B cell (primary cell): ENCODE measurements at regions not wholly inside any gene's neighbourhood (a gene's known extent, or its start where the extent isn't known, plus 50 kb on each side); places are given as distances from the start of the nearest gene placed in this dataset.

Source experiments
- ATAC-seq: fragments of 200-7000 bp; cut with Tn5 transposase; one replicate; pipeline ENCODE4 v1.10.0; 2021; ENCODE audit warnings: low read depth, mild to moderate bottlenecking, moderate number of reproducible peaks, moderate library complexity
- CTCF ChIA-PET: fragments of 350-600 bp; sonication (Branson Sonifier 250); formaldehyde crosslinking; loops from one replicate; lab custom pipeline; 2021; ENCODE audit warnings: antibody characterized with exemption, inconsistent platforms; lab: Charles Lee
- POLR2A ChIA-PET: fragments of 350-600 bp; sonication (Branson Sonifier 250); formaldehyde crosslinking; loops from one replicate; lab custom pipeline; 2021; ENCODE audit warnings: antibody characterized with exemption; lab: Charles Lee
- DNase-seq: peaks from one replicate; pipeline ENCODE4 v3.0.0; 2013
- H2AFZ ChIP-seq: 2 replicates; pipeline ENCODE4 v1.6.1; 2012; ENCODE audit warnings: mild to moderate bottlenecking, low read depth, low read length; ENCODE audit not compliant: insufficient read depth, poor library complexity, severe bottlenecking
- H3K27ac ChIP-seq, 2 donors: 1 replicate in 1 of 2; 2 replicates in 1 of 2; pipeline ENCODE4 v1.5.1; 2012 to 2013; ENCODE audit warnings: low read length in 2 of 2, mild to moderate bottlenecking in 2 of 2, moderate library complexity in 1 of 2
- H3K27me3 ChIP-seq, 4 experiments: fragments of 200-600 bp in 1 of 4; sonication (generic) in 1 of 4; replicated peaks in 1 of 4; 1 replicate in 2 of 4; 2 replicates in 2 of 4; pipeline versions ENCODE4 v1.6.1 to v1.7.0; 2013 to 2016; ENCODE audit warnings: low read length in 3 of 4, mild to moderate bottlenecking in 2 of 4, mixed read lengths in 1 of 4, moderate library complexity in 1 of 4; ENCODE audit not compliant: insufficient read depth in 4 of 4, control insufficient read depth in 3 of 4; ENCODE audit errors: control extremely low read depth in 1 of 4
- H3K36me3 ChIP-seq, 2 experiments: replicated peaks in 1 of 2; 1 replicate in 1 of 2; 2 replicates in 1 of 2; pipeline versions ENCODE4 v1.6.1 to v1.7.1; 2013; ENCODE audit warnings: low read length in 1 of 2; ENCODE audit not compliant: insufficient read depth in 2 of 2, control insufficient read depth in 1 of 2; ENCODE audit errors: control extremely low read depth in 1 of 2, extremely low read depth in 1 of 2
- H3K4me1 ChIP-seq, 2 donors: fragments of 200-600 bp in 1 of 2; sonication (generic) in 1 of 2; 1 replicate in 1 of 2; 2 replicates in 1 of 2; pipeline versions ENCODE4 v1.5.1 to v1.6.1; 2013 to 2017; ENCODE audit warnings: low read length in 2 of 2; ENCODE audit not compliant: control insufficient read depth in 2 of 2, insufficient read depth in 2 of 2
- H3K4me2 ChIP-seq: replicated peaks from 2 replicates; pipeline ENCODE3; 2012; ENCODE audit warnings: mild to moderate bottlenecking, low read depth, low read length; ENCODE audit not compliant: poor library complexity, severe bottlenecking
- H3K4me3 ChIP-seq, 5 experiments: fragments of 200-600 bp in 1 of 5; sonication (generic) in 1 of 5; 1 replicate in 3 of 5; 2 replicates in 2 of 5; pipeline versions ENCODE4 v1.5.1 to v1.7.0; 2011 to 2016; ENCODE audit warnings: low read length in 4 of 5, mild to moderate bottlenecking in 4 of 5, low read depth in 2 of 5, control low read depth in 1 of 5, moderate library complexity in 1 of 5; ENCODE audit not compliant: insufficient read depth in 1 of 5; ENCODE audit errors: control extremely low read depth in 1 of 5, extremely low read depth in 1 of 5
- H3K79me2 ChIP-seq: fragments of 200-600 bp; sonication (generic); one replicate; pipeline ENCODE4 v1.6.0; 2016; ENCODE audit warnings: low read length; ENCODE audit not compliant: control insufficient read depth, insufficient read depth
- H3K9ac ChIP-seq: fragments of 200-600 bp; sonication (generic); 2 replicates; pipeline ENCODE4 v1.6.1; 2017; ENCODE audit warnings: mild to moderate bottlenecking, low read length, moderate library complexity
- H3K9me3 ChIP-seq, 3 donors: one replicate each; pipeline versions ENCODE4 v1.6.1 to v1.7.1; 2013; ENCODE audit warnings: low read length in 2 of 3; ENCODE audit not compliant: control insufficient read depth in 2 of 3, insufficient read depth in 1 of 3; ENCODE audit errors: control extremely low read depth in 1 of 3
- H4K20me1 ChIP-seq: 2 replicates; pipeline ENCODE4 v1.6.0; 2012; ENCODE audit warnings: mild to moderate bottlenecking, low read length; ENCODE audit not compliant: insufficient read depth, control insufficient read depth, poor library complexity, severe bottlenecking
- H3K27ac Mint-ChIP-seq: one replicate; pipeline ENCODE4 v1.8.0; 2021; ENCODE audit warnings: mixed read lengths
- H3K27me3 Mint-ChIP-seq: one replicate; pipeline ENCODE4 v1.8.0; 2021; ENCODE audit warnings: mixed read lengths
- H3K4me1 Mint-ChIP-seq: one replicate; pipeline ENCODE4 v1.8.0; 2021; ENCODE audit warnings: mixed read lengths
- H3K4me3 Mint-ChIP-seq: one replicate; pipeline ENCODE4 v1.8.0; 2021; ENCODE audit warnings: mixed read lengths
- H3K9me3 Mint-ChIP-seq: one replicate; pipeline ENCODE4 v1.8.0; 2022; ENCODE audit warnings: mixed read lengths; ENCODE audit not compliant: insufficient read depth
- EZH2 ChIP-seq: IDR thresholded peaks from 2 replicates; pipeline ENCODE4 v1.6.1; 2012; ENCODE audit warnings: borderline replicate concordance, low read depth, mild to moderate bottlenecking, moderate library complexity, low read length; ENCODE audit not compliant: insufficient read depth, poor library complexity, severe bottlenecking
- WGBS: methylation state at CpG from one replicate; pipeline ENCODE4 v1.1.5; 2013; ENCODE audit warnings: missing lambda C conversion rate; ENCODE audit not compliant: insufficient coverage; 5-methylcytosine and 5-hydroxymethylcytosine counted together
- intact Hi-C: fragments of 100-400 bp; cut with micrococcal nuclease; formaldehyde crosslinking; loops from one replicate; pipeline ENCODE4 v1.10.0; 2022
- TF ChIP-seq, protein P1 (sequence below): fragments of 200-600 bp; IDR thresholded peaks from one replicate; pipeline ENCODE4 v1.8.0; 2022; ENCODE audit warnings: antibody characterized with exemption, mild to moderate bottlenecking

DNA sequence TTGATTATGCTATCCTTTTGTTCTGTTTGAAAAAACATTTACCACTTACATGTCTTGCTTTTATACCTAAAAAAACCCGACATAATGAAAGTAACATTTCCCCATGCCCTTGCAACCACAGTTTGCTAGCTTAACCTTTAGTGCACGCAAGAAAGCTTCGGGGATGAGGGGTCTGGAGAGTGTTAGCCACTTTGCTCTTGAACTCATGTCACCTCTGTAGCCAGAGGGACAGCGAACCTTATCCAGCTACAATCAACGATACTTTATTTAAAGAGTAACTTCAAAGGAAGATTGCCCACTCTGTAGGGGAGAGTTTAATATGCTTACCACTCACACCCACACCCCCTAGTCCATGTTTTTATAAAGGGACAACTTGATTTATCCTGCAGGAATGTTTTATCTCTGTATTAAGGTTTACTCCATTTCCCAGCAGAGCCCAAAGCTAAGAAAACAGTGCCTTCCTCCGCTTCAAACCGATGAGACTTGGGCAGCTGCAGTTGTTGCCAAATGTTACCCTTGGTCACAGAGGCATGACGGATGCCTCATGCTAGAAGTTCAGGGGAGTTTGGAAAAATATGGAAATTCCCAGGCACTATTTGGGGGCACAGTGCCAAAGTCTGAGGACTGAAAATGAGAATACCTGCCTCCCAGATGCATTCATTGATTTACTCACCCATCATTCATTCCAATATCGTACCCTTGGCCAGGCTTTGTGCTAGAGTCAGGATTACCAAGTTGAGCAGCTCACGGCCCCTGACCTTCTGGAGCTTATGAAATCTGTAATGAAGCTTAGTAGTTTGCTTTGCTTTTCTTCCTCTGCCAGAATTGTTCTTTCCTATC lies 61.4 kb upstream of the VCAM1 start:
- ATAC-seq (no peak), DNase-seq (no peak)
- H2AFZ ChIP-seq = no peak overlapping the region
- no peaks in the 10 kb centered on the region for H3K79me2 ChIP-seq
- TF ChIP-seq EZH2 = no peak
- TF ChIP-seq, protein P1, sequence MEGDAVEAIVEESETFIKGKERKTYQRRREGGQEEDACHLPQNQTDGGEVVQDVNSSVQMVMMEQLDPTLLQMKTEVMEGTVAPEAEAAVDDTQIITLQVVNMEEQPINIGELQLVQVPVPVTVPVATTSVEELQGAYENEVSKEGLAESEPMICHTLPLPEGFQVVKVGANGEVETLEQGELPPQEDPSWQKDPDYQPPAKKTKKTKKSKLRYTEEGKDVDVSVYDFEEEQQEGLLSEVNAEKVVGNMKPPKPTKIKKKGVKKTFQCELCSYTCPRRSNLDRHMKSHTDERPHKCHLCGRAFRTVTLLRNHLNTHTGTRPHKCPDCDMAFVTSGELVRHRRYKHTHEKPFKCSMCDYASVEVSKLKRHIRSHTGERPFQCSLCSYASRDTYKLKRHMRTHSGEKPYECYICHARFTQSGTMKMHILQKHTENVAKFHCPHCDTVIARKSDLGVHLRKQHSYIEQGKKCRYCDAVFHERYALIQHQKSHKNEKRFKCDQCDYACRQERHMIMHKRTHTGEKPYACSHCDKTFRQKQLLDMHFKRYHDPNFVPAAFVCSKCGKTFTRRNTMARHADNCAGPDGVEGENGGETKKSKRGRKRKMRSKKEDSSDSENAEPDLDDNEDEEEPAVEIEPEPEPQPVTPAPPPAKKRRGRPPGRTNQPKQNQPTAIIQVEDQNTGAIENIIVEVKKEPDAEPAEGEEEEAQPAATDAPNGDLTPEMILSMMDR = no peak
- H3K9me3 Mint-ChIP-seq = peaks cover 2% of the 10 kb centered on the region
- no peaks in the 10 kb centered on the region for H3K27me3 Mint-ChIP-seq
- no peak overlapping the region for H3K27ac ChIP-seq
- H3K4me1 ChIP-seq = no peaks in the 10 kb centered on the region
- H4K20me1 ChIP-seq = no peaks in the 10 kb centered on the region
- WGBS = 93% methylated on average over 3 of the region's 10 CpGs
- no peak overlapping the region for H3K4me2 ChIP-seq
- H3K9me3 ChIP-seq = no peaks in the 10 kb centered on the region
- H3K4me3 Mint-ChIP-seq = no peak overlapping the region
- intact Hi-C loops = no loop called here
- POLR2A ChIA-PET = no interaction called here
- CTCF ChIA-PET = no interaction called here
- no peak overlapping the region for H3K4me3 ChIP-seq
- H3K9ac ChIP-seq = no peak overlapping the region
- no peak overlapping the region for H3K27ac Mint-ChIP-seq
- H3K27me3 ChIP-seq = no peaks in the 10 kb centered on the region
- H3K4me1 Mint-ChIP-seq = no peaks in the 10 kb centered on the region
- no peaks in the 10 kb centered on the region for H3K36me3 ChIP-seq

DNA sequence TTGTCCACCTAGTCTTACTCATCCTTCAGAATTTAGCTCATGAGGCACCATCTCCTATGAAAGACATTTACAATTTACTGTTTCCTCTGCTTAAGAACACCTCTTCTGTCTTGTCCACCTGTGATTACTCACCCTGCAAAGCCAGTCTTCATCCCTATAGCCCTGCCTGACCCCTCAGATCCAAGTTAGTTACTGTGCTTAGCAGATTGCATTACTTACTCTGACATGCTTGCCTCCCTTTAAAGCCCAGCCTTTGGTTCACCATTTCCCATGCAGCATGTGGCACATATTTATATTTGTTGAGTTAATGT lies 60.9 kb upstream of the VCAM1 start:
- Mint-ChIP-seq H3K9me3 (peaks cover under 1% of the 10 kb centered on the region), H3K4me3 (no peak overlapping the region), H3K4me1 (no peaks in the 10 kb centered on the region), H3K27ac (no peak overlapping the region), H3K27me3 (no peaks in the 10 kb centered on the region)
- no peak overlapping the region for H3K4me2 ChIP-seq
- H3K4me1 ChIP-seq = no peaks in the 10 kb centered on the region
- TF ChIP-seq, protein P1 = no peak
- TF ChIP-seq EZH2 = no peak
- H4K20me1 ChIP-seq = no peaks in the 10 kb centered on the region
- ATAC-seq = no peak
- H3K27me3 ChIP-seq = no peaks in the 10 kb centered on the region
- no peak overlapping the region for H3K27ac ChIP-seq
- DNase-seq = no peak
- POLR2A ChIA-PET = no interaction called here
- H3K9ac ChIP-seq = no peak overlapping the region
- intact Hi-C loops = no loop called here
- no peaks in the 10 kb centered on the region for H3K79me2 ChIP-seq
- H3K9me3 ChIP-seq = no peaks in the 10 kb centered on the region
- no peaks in the 10 kb centered on the region for H3K36me3 ChIP-seq
- CTCF ChIA-PET = no interaction called here
- no peak overlapping the region for H3K4me3 ChIP-seq
- H2AFZ ChIP-seq = no peak overlapping the region
